ENCODE measurements at regions not wholly inside any gene's neighbourhood (a gene's known extent, or its start where the extent isn't known, plus 50 kb on each side); places are given as distances from the start of the nearest gene placed in this dataset.

- intact Hi-C loops (cut with DNase I), result no loop called here
- no peak overlapping the region for H3K4me3 ChIP-seq
- H3K36me3 ChIP-seq, result no peaks in the 10 kb centered on the region
- H3K9me3 ChIP-seq, result no peaks in the 10 kb centered on the region
- ATAC-seq, result no peak
- no peaks in the 10 kb centered on the region for H3K27me3 ChIP-seq
- no peak for TF ChIP-seq CTCF (IDR thresholded peaks at IDR 0.05)
- no peaks in the 10 kb centered on the region for H3K4me1 ChIP-seq
- no peak for DNase-seq
- no peak overlapping the region for H3K27ac ChIP-seq
These were observed 614.5 kb downstream of the TMA16 start for GRCh38 chr4:164108971-164109370.

- Histone ChIP-seq H3K36me3 (no peaks in the 10 kb centered on the region), H3K27me3 (no peaks in the 10 kb centered on the region), H3K9me3 (no peaks in the 10 kb centered on the region), H3K4me3 (no peak overlapping the region), H3K27ac (no peak overlapping the region), H3K4me1 (no peaks in the 10 kb centered on the region)
- DNase-seq, result no peak
- no peak for TF ChIP-seq CTCF (IDR thresholded peaks at IDR 0.05)
- ATAC-seq, result no peak
- intact Hi-C loops (cut with DNase I), result no loop called here
These were observed 615.0 kb downstream of the TMA16 start for GRCh38 chr4:164109503-164109902.

- DNase-seq (no peak), ATAC-seq (no peak)
- Histone ChIP-seq H3K36me3 (no peaks in the 10 kb centered on the region), H3K27ac (no peak overlapping the region), H3K27me3 (no peaks in the 10 kb centered on the region), H3K9me3 (no peaks in the 10 kb centered on the region), H3K4me3 (no peak overlapping the region), H3K4me1 (no peaks in the 10 kb centered on the region)
- intact Hi-C loops (cut with DNase I), result no loop called here
- no peak for TF ChIP-seq CTCF (IDR thresholded peaks at IDR 0.05)
These were observed 620.7 kb downstream of the TMA16 start for GRCh38 chr4:164115236-164115635.

- TF ChIP-seq CTCF (IDR thresholded peaks at IDR 0.05), result no peak
- H3K4me1 ChIP-seq, result no peaks in the 10 kb centered on the region
- intact Hi-C loops (cut with DNase I), result no loop called here
- ATAC-seq (no peak), DNase-seq (no peak)
- H3K27ac ChIP-seq, result no peak overlapping the region
- no peak overlapping the region for H3K4me3 ChIP-seq
- no peaks in the 10 kb centered on the region for H3K9me3 ChIP-seq
- no peaks in the 10 kb centered on the region for H3K27me3 ChIP-seq
- H3K36me3 ChIP-seq, result no peaks in the 10 kb centered on the region
These were observed 621.8 kb downstream of the TMA16 start for GRCh38 chr4:164116286-164116685.

- H3K9me3 ChIP-seq, result no peaks in the 10 kb centered on the region
- intact Hi-C loops (cut with DNase I), result no loop called here
- H3K27ac ChIP-seq, result no peak overlapping the region
- no peak overlapping the region for H3K4me3 ChIP-seq
- no peaks in the 10 kb centered on the region for H3K27me3 ChIP-seq
- ATAC-seq, result no peak
- no peak for DNase-seq
- no peak for TF ChIP-seq CTCF (IDR thresholded peaks at IDR 0.05)
- no peaks in the 10 kb centered on the region for H3K36me3 ChIP-seq
- H3K4me1 ChIP-seq, result no peaks in the 10 kb centered on the region
These were observed 619.5 kb upstream of the SMIM31 start for GRCh38 chr4:164134388-164134787.

- no peaks in the 10 kb centered on the region for H3K36me3 ChIP-seq
- no peak for TF ChIP-seq CTCF (IDR thresholded peaks at IDR 0.05)
- H3K27me3 ChIP-seq, result no peaks in the 10 kb centered on the region
- intact Hi-C loops (cut with DNase I), result no loop called here
- no peak for ATAC-seq
- no peak overlapping the region for H3K27ac ChIP-seq
- H3K9me3 ChIP-seq, result no peaks in the 10 kb centered on the region
- H3K4me3 ChIP-seq, result no peak overlapping the region
- H3K4me1 ChIP-seq, result no peaks in the 10 kb centered on the region
- DNase-seq, result no peak
These were observed 617.7 kb upstream of the SMIM31 start for GRCh38 chr4:164136180-164136616.

All from upper lobe of right lung (tissue), 1 donor.